ENCODE measurements at regions not wholly inside any gene's neighbourhood (a gene's known extent, or its start where the extent isn't known, plus 50 kb on each side); places are given as distances from the start of the nearest gene placed in this dataset.

DNA sequence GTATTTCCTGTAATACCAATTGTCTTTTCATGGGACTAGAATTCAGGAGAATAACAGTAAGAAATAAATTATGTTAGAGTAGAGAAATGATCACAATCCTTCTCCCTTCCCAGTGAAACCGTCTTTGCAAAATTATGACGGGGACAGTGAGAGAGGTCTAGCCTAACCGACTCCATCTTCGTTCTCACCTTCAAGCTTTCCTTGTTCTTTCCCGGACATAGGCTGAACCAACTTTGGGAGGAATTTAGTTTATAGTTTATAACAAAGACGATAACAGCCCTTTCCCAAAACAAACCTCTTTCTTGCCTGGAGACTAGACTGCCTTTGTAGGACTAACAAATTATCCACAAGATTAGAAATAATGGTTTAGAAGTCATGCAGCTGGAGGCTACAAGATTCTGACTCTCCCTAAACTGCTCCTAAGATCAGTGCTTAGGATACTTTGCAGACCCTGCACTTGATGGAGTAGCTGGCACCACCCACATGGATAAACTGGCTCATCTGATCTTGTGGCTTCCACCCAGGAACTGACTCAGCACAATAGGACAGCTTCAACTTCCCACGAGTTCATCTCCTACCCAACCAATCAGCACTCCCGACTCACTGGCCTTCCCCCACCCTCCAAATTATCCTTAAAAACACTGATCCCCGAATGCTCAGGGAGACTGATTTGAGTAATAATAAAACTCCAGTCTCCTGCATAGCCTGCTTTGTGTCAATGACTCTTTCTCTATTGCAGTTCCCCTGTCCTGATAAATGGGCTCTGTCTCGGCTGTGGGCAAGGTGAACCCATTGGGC, 521.2 kb upstream of the TBX3 start:
- TF ChIP-seq, protein P1, sequence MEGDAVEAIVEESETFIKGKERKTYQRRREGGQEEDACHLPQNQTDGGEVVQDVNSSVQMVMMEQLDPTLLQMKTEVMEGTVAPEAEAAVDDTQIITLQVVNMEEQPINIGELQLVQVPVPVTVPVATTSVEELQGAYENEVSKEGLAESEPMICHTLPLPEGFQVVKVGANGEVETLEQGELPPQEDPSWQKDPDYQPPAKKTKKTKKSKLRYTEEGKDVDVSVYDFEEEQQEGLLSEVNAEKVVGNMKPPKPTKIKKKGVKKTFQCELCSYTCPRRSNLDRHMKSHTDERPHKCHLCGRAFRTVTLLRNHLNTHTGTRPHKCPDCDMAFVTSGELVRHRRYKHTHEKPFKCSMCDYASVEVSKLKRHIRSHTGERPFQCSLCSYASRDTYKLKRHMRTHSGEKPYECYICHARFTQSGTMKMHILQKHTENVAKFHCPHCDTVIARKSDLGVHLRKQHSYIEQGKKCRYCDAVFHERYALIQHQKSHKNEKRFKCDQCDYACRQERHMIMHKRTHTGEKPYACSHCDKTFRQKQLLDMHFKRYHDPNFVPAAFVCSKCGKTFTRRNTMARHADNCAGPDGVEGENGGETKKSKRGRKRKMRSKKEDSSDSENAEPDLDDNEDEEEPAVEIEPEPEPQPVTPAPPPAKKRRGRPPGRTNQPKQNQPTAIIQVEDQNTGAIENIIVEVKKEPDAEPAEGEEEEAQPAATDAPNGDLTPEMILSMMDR (IDR thresholded peaks at IDR 0.05; ENCODE audit: unreplicated experiment), result no peak
- no peak overlapping the region for H3K4me3 Mint-ChIP-seq (ENCODE audit: unreplicated experiment)
- H3K36me3 Mint-ChIP-seq (ENCODE audit: insufficient read depth, unreplicated experiment), result no peaks in the 10 kb centered on the region
- no peak overlapping the region for H3K27ac Mint-ChIP-seq (ENCODE audit: low read depth, unreplicated experiment)
- peak; percentile 51 for DNase-seq (ENCODE audit: unreplicated experiment)
- peaks cover 5% of the 10 kb centered on the region for H3K4me1 Mint-ChIP-seq (ENCODE audit: insufficient read depth, unreplicated experiment)
- BruUV-seq (replicated peaks), result no TSS peak
- POLR2A ChIA-PET, result no interaction called here
- H3K9me3 Mint-ChIP-seq (ENCODE audit: unreplicated experiment), result no peaks in the 10 kb centered on the region
- intact Hi-C loops (cut with micrococcal nuclease), result no loop called here
- no peaks in the 10 kb centered on the region for H3K27me3 Mint-ChIP-seq (ENCODE audit: insufficient read depth, unreplicated experiment)
- CTCF ChIA-PET, result interaction anchor here (0.9 kb wide), 1 partner anchor 15 kb away, joined by 5 read pairs; no protein-coding TSS in a partner anchor

DNA sequence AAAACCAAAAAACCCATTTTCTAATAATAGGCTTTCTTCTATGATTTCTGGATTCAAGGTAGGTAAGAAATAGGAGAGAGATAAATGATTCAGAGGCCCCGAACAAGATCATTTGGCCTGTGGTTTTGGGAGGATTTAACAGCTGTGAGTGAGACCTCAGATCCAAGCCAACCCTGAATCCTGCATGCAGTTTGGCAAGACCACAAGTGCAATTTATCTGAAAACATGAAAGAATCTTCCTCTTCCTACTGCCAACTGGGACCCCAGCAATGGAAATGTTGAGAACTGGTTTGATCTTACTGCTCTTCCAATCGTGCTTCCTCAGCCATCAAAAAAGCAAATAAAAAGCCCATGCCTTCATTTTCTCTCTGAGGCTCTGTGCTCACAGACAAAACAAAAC, 519.7 kb upstream of the TBX3 start:
- Mint-ChIP-seq H3K9me3 (ENCODE audit: unreplicated experiment) (no peaks in the 10 kb centered on the region), H3K27ac (ENCODE audit: low read depth, unreplicated experiment) (no peak overlapping the region), H3K4me3 (ENCODE audit: unreplicated experiment) (no peak overlapping the region), H3K36me3 (ENCODE audit: insufficient read depth, unreplicated experiment) (no peaks in the 10 kb centered on the region), H3K27me3 (ENCODE audit: insufficient read depth, unreplicated experiment) (no peaks in the 10 kb centered on the region), H3K4me1 (ENCODE audit: insufficient read depth, unreplicated experiment) (peaks cover 5% of the 10 kb centered on the region)
- intact Hi-C loops (cut with micrococcal nuclease), result no loop called here
- DNase-seq (ENCODE audit: unreplicated experiment), result no peak
- TF ChIP-seq, protein P1 (IDR thresholded peaks at IDR 0.05; ENCODE audit: unreplicated experiment), result no peak
- ChIA-PET POLR2A (no interaction called here), CTCF (no interaction called here)
- no TSS peak for BruUV-seq (replicated peaks)

DNA sequence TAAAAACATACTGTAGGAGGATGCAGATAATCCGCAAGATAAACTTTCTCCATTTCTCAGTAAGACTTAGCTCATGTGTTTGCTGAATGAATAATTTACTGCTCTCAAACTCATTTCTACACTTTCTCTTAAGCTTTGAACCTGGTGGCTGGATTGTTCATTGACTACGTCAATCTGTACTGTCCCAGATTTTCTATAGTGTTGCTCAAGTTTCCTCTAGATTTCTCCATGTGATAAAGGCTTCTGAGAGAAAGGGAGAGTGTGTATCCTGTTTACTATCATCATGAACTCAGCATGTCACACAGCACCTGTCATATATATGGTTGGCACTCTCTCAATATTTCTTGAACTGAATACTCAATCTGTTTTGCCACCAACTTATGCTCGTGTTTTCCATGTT, 518.0 kb upstream of the TBX3 start:
- POLR2A ChIA-PET, result interaction anchor here (1.3 kb wide), 1 partner anchor 33 kb away, joined by 3 read pairs; no protein-coding TSS in a partner anchor
- H3K27me3 Mint-ChIP-seq (ENCODE audit: insufficient read depth, unreplicated experiment), result no peaks in the 10 kb centered on the region
- H3K9me3 Mint-ChIP-seq (ENCODE audit: unreplicated experiment), result peaks cover 8% of the 10 kb centered on the region
- H3K4me3 Mint-ChIP-seq (ENCODE audit: unreplicated experiment), result no peak overlapping the region
- TF ChIP-seq, protein P1 (IDR thresholded peaks at IDR 0.05; ENCODE audit: unreplicated experiment), result no peak
- DNase-seq (ENCODE audit: unreplicated experiment), result no peak
- CTCF ChIA-PET, result no interaction called here
- no TSS peak for BruUV-seq (replicated peaks)
- intact Hi-C loops (cut with micrococcal nuclease), result no loop called here
- no peaks in the 10 kb centered on the region for H3K36me3 Mint-ChIP-seq (ENCODE audit: insufficient read depth, unreplicated experiment)
- peaks cover 5% of the 10 kb centered on the region for H3K4me1 Mint-ChIP-seq (ENCODE audit: insufficient read depth, unreplicated experiment)
- H3K27ac Mint-ChIP-seq (ENCODE audit: low read depth, unreplicated experiment), result no peak overlapping the region

DNA sequence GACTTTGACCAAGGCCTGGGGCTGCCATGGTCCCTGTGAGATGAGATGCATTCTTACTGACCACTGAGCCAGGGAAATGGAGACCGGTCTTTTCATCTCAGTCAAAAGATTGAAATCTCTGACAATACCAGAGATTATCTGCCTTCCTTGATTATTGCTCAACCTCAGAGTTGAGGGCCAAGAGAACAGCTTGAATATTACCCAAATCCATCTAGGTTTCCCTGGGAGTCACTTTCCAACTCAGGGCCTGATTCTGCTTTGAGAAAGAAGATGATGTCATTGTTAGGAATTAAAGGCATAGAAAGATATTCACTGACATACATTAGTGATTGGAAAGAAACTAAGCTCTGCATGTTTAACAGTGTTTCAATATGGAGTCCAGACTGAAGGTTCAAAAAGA, 515.9 kb upstream of the TBX3 start:
- no peak overlapping the region for H3K27ac Mint-ChIP-seq (ENCODE audit: low read depth, unreplicated experiment)
- H3K36me3 Mint-ChIP-seq (ENCODE audit: insufficient read depth, unreplicated experiment), result no peaks in the 10 kb centered on the region
- no peak overlapping the region for H3K4me3 Mint-ChIP-seq (ENCODE audit: unreplicated experiment)
- no TSS peak for BruUV-seq (replicated peaks)
- no peak for DNase-seq (ENCODE audit: unreplicated experiment)
- TF ChIP-seq, protein P1 (IDR thresholded peaks at IDR 0.05; ENCODE audit: unreplicated experiment), result no peak
- H3K27me3 Mint-ChIP-seq (ENCODE audit: insufficient read depth, unreplicated experiment), result no peaks in the 10 kb centered on the region
- peaks cover 8% of the 10 kb centered on the region for H3K9me3 Mint-ChIP-seq (ENCODE audit: unreplicated experiment)
- ChIA-PET CTCF (interaction anchor here (0.6 kb wide), 1 partner anchor 147 kb away, joined by 3 read pairs; no protein-coding TSS in a partner anchor), POLR2A (interaction anchor here (0.6 kb wide), 1 partner anchor 41 kb away, joined by 3 read pairs; no protein-coding TSS in a partner anchor)
- no peaks in the 10 kb centered on the region for H3K4me1 Mint-ChIP-seq (ENCODE audit: insufficient read depth, unreplicated experiment)
- intact Hi-C loops (cut with micrococcal nuclease), result no loop called here
